ENCODE measurements at regions not wholly inside any gene's neighbourhood (a gene's known extent, or its start where the extent isn't known, plus 50 kb on each side); places are given as distances from the start of the nearest gene placed in this dataset.
"Not testable (repeated sequence)": the region's sequence is repeated elsewhere in the genome, so short reads cannot be mapped to it uniquely, and the experiment has no call there.

DNA sequence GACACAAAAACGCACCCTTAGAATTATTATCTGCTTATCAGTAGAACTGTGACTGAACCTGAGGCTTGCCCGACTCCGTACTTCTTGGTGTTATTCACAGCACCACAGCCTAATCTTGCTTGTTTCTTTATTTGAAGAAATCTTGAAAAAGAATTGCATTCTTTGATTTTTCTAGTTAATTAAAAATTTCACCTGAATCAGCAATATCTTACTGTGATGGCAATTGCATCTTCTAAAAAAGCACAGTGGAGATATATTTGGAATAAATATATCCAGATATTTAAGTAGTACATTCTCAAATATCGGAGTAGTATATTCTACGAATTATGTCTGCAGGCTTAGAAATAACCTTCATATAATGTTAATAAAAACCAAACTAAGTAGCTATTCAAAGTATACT lies 90.1 kb upstream of the LYSMD4 start:
- DNase-seq (ENCODE audit: low read depth), result no peak

DNA sequence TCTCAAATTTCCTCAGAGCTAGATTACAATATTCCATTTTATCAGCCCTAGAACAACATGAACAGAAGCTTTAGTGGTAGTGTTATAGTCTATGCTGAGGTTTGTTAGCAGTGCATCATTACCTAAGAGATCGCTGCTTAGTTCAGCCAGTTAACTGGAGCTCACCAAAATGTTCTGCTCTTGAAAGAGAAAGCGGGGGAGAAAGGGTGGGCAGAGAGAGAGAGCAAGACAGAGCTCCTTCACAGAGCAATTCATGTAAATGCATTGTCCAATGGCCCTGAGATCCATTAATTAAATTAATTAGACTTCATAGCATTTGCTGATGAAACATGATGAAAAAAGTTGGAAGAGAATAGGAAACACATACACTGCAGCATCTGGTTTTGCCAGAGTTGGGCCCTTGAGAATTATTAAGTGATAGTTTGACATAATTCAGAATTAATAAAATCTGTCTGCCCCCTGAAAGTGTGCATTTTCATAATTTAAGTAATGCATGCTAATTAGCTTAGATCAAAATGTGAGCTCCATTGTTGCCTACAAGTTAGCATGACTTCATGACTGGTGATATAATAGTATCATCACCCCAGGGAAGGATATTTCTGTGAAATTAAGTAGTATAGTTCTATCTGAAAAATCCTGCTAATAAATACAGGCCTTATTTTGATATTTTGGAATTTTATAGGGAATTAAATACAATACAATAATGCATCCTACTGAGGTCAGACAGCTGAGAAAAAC lies 86.9 kb upstream of the LYSMD4 start:
- DNase-seq (ENCODE audit: low read depth), result no peak

DNA sequence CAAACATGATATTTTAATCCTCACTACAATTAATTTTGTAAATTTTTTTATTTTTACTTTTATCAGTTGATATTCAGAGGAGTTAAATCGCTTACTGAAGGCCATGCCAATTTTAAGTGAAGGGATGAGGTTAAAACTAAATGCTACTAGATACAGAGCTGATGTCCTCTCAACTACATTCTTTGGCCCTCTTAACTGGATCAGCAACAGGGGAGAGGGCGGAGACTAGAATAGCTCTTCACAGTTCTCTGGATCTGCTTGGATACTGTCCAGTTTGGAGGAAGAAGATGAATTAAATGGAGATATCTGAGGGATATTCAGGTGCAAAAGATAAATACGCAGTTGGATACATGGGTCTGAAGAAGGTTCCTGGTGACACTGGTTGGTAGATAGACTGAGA lies 85.6 kb upstream of the LYSMD4 start:
- DNase-seq (ENCODE audit: low read depth), result no peak

DNA sequence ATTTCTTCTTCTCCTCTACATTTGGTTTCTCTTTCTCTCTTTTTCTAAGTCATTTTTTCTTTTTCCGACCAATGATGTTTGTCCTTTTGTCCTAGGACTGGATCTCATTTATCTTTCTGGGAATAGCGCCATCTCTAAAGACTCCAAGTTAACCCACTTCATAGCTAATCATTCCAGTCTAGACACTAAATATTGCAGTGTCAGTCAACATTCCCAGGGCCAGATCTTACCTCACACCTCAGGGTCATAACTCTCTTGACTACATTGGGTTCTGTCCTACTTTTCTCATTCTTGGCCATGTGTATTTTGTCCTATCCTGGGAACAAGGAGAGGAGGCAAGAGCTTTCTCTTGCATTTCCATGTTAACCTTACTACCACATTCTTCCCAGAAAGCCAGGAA lies 83.6 kb upstream of the LYSMD4 start:
- not testable (repeated sequence) for DNase-seq (ENCODE audit: low read depth)

DNA sequence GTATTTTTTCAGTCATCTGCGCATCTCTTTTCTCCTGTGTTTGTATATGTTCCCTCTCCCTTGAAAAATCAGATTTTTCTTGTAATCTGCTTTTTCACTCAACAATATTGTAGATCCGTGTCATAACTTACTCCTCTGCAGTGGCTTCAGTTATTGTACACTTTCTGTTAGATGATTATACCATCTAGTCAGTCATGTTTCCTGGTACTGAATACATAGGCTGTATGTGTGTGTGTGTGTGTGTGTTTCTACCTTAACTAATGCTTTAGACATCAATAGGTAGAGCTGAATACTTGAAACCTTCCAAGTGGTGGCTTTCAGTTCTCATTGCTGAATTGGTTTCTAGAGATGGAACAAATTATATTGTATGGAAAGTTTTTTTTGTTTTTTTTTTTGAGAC lies 77.4 kb upstream of the LYSMD4 start:
- not testable (repeated sequence) for DNase-seq (ENCODE audit: low read depth)

DNA sequence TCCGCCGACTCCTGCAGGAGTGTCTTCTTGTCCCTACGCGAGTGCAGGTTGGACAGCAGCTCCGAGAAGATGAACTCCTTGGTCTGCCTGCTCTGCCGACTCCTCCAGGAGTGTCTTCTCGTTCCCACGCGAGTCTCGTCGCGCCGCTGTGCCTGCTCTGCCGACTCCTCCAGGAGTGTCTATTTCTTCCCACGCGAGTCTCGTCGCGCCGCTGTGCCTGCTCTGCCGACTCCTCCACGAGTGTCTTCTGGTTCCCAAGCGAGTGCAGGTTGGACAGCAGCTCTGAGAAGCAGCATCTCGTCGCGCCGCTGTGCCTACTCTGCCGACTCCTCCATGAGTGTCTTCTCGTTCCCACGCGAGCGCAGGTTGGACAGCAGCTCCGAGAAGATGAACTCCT lies 66.6 kb upstream of the LYSMD4 start:
- DNase-seq (ENCODE audit: low read depth), result not testable (repeated sequence)

DNA sequence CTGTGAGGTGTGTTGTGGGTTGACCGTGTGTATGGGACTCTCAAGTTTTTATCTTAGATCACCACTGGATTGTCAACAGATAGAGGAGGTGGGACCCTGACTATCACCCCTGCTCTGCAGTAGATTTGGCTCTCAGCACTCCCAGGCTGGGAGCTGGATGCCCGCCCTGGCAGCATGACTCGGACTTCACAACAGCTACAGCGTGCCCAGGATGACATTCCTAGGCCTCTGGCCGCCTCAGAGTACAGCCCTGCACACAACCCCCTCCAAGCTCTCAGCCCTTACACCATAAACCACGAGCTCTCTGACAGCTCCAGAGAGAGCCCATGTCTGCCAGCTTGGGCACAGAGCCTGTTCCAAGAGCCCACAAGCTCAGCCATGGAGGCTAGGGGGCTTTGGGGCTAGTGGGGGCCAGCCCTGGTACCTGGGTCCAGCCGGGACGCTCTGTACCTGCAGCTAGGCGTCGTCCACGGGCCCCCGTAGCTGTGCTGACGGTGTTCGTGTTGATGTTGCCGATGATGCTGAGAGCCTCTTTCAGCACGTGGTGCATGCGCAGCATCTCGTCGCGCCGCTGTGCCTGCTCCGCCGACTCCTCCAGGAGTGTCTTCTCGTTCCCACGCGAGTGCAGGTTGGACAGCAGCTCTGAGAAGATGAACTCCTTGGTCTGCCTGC lies 66.1 kb upstream of the LYSMD4 start:
- DNase-seq (ENCODE audit: low read depth), result not testable (repeated sequence)

DNA sequence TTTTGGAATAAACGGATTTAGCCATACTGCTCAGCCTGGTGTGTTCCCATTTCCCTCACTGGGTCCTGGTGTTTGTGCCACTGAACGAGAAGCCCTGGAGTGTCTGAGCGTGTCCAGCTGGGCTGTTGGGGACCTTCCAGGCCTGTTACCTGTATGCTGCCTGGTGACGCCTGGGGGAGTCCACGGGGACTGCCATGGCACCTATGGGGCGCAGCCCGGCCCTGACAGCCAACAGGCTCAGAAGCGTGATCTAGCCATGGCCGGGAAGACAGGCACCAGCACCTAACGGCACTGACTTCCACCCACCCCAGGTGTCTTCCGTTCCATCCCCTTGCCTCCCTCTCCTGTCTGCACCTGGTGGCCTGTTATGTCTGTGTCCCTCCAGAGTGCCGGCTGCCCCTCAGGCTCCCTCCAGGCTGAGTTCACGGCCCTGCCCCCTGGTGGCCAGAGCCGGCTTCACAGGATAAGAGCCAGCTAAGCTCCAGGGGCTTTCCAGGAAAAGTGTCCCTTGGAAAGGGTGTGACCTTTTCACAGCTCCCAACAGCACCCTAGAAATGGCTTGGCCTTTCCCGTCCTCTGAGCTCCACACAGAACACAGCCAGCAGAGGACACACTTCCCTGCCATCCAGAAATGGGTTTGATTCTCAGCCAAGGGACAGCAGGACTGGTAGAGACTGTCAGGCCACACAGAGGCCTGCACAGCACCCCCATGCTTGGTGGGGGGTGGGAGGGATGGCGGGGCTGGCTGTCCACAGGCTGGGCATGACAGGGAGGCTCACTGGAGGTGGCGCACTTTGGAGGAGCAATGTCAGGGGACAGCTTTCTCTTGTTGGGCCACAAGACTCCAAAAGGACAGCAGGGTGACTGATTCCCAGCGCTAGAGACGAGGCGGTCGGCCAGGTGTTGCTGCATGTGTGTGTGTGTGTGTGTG lies 64.0 kb upstream of the LYSMD4 start:
- not testable (repeated sequence) for DNase-seq (ENCODE audit: low read depth)

DNA sequence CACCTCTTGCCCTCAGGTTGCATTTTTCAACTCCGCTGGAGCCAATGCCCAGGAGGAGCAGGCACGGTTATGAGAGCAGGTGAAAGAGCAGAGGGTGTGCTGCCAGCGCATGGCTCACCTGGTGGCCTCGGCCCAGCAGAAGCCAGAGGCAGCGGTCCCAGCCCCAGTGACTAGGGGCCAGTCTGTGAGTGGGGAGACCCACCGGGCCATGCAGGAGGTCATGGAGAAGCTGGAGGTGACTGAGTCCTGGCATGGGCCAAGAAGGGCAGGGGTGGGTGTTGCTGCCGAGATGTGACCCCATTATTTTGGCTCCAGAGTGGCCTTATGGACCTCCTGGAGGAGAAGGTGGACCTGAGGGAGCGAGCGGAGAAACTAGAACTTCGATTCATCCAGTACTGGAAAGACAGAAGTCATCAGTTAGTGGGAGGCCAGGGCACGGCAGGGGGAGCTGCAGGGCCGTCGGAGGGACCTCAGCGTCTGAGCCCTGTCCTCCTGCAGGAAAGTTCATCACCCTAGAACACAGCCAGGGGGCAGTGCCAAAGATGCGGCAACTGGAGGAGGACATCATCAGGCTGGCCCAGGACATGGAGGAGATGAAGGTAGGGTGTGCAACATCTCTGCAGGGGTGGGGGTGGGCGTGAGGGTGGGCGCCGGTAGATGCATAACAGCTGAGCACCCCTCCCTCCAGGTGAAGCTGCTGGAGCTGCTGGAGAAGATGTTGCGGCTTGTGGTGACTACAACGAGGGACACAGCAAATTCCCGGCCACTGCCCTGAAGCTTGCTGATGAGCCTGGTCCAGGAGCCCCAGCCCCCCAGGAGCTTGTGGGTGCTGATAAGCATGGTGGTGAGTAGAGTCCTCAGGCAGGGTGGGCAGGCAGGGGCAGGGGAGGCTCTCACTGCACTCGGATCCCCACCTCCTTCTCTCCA lies 58.9 kb upstream of the LYSMD4 start:
- DNase-seq (ENCODE audit: low read depth), result peak; percentile 34

DNA sequence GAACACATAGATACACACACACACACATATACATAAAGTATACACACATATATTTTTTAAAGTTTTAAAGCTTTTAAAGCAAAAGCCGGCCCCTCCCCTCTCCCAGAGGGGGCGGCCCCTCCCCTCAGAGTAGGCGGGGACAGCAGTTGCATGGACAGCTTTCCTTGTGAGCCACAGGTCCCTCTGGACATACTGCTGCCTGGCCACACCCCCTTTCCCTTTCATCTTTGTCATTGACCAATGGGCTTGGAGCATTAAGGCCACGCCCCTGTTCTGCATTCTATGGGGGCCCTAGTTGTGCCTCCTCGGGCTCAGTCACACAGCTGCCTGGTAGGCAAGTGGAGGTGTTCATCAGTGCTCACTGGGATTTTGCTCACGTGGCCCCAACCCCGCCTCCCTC lies 57.5 kb upstream of the LYSMD4 start:
- peak; percentile 22 for DNase-seq (ENCODE audit: low read depth)

DNA sequence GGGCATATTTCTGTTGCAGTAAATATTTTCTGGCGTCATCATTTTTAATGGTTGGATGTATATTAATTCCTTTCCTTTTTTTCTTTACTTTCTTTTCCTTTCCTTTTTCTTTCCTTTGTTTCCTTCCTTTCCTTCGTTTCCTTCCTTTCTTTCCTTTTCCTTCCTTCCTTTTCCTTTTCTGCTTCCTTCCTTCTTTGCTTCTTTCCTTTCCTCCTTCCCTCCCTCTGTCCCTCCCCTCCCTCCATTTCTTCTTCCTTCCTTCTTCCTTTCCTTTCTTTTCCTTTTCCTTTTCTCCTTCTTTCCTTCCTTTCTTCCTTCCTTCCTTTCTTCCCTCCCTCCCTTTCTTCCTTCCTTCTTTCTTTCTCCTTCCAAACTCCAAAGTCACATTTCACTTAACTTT lies 54.9 kb upstream of the LYSMD4 start:
- no peak for DNase-seq (ENCODE audit: low read depth)

DNA sequence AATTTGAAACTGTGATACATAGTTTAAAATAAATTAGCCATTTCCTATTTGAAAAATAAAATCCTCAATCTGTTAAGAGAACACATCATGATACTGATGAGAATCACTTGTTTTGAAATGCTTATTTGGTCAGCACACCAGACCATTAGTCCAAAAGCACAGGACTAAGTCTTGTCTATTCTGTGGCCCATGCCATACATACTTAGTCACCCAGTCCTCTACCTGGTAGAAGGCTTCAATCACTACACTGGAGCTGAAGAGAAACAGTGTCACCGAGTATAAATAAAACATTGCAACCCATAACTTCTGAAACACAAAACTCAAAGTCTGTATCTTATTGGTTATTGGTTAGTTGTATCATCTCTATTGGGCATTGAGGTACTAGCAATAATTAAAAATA lies 51.6 kb upstream of the LYSMD4 start:
- not testable (repeated sequence) for DNase-seq (ENCODE audit: low read depth)

DNA sequence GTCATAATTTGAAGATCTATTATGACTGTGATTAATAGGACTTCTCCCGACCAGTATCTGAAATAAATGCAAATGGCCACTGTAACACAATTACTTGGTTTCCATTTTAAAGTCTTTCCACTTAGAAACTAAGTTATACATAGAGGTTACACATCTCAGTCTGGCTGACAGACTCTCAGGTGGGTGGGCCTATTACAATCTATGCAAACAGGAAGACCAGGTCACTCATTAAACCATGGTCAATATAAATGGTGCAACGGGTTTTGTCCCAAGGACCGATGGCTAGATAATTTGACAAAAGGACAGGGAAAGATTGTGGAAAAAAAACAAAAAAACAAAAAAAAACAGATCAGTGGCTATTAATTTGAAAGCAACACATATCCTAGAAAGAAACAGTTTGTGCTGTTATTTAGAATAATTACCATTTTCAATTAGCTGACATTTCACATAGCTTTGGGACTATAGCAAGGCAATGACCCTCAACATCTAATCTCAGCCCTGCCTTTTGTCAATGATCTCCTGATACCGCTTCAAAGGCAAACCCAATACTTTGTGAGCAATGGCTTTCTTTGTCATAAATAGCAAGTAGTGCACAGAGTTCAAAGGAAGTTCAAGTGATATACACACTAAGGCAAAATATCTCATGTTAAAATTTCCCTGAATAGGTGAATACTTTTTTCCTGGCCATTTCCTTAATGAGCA lies 50.8 kb upstream of the LYSMD4 start:
- DNase-seq (ENCODE audit: low read depth), result not testable (repeated sequence)

All from M059J (cell line).